Stimulated activated CD8-positive, alpha-beta memory T cell treated with anti-CD3 and anti-CD28 coated beads, Interleukin-12 subunit alpha, Interleukin-12 subunit beta, amount 100 ng/mL, for 4 hours (primary cell): ENCODE measurements at regions not wholly inside any gene's neighbourhood (a gene's known extent, or its start where the extent isn't known, plus 50 kb on each side); places are given as distances from the start of the nearest gene placed in this dataset.

Source experiments
- DNase-seq: peaks from one replicate; pipeline ENCODE4 v3.0.0-alpha.2; 2020; ENCODE audit warnings: low read depth

DNA sequence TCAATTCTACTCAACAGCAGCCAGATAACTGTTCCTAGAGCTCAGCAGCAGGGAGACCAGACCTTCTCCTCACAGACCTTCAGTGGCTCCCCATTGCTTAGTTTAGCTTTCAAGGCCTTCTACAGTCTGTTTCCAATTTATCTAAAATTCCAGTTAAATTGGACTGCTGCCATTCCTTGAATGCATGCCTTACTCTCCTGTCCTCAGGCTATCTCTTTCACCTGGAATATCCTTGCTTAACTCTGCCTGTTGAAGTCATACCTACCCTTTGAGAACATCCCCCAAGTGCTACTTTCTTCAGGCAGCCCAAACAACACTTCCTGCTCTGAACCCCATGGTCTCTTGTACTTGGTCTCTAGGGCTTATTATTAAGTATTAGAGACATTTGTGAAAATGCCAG is 120.7 kb upstream of the TENM4 start:
- no peak for DNase-seq

GRCh38 chr11:79550809-79551208 is 110.0 kb upstream of the TENM4 start:
- DNase-seq, result no peak

DNA sequence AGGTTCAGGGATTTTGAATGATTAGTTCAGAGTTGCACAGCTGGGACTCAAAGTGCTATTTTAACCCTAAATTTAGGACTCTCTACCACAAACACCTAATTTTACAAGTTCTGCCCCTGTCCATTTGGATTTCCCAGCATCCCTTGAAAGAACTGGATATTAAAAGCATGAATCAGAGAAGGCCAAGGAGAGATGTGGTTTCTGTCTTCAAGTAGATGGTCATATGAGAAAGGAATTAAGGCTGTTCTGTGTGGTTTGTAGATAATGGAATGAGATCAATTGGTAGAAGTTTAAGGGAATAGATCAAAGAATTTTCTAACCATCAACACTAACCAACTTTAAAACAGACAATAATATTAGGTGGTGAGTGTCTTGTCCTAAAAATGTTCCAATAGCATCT is 106.4 kb upstream of the TENM4 start:
- no peak for DNase-seq

DNA sequence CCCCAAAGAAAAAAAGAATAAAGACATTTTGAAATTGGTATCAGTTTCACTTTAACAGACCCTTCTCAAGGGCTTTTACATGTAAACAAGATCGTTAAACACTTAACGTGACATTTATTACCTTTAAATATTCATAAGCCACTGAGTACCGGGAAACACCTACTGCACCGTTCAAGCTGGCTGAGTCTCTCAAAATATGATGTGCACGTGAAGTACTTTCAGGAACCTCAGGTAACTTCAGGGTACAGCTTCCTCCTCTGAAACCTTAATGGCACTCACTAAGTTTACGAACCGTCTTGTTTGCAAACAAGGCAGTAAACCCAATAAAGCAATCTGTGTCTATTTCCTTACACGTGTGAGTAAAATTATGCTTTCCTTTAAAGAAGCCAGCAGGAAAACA is 105.5 kb upstream of the TENM4 start:
- DNase-seq, result no peak

- no peak for DNase-seq
Observed at GRCh38 chr11:79544361-79544760, 103.5 kb upstream of the TENM4 start.

GRCh38 chr11:79543101-79543500 is 102.3 kb upstream of the TENM4 start:
- no peak for DNase-seq

- no peak for DNase-seq
Observed at GRCh38 chr11:79541466-79541865, 100.6 kb upstream of the TENM4 start.

GRCh38 chr11:79538775-79539174 is 97.9 kb upstream of the TENM4 start:
- DNase-seq, result no peak

DNA sequence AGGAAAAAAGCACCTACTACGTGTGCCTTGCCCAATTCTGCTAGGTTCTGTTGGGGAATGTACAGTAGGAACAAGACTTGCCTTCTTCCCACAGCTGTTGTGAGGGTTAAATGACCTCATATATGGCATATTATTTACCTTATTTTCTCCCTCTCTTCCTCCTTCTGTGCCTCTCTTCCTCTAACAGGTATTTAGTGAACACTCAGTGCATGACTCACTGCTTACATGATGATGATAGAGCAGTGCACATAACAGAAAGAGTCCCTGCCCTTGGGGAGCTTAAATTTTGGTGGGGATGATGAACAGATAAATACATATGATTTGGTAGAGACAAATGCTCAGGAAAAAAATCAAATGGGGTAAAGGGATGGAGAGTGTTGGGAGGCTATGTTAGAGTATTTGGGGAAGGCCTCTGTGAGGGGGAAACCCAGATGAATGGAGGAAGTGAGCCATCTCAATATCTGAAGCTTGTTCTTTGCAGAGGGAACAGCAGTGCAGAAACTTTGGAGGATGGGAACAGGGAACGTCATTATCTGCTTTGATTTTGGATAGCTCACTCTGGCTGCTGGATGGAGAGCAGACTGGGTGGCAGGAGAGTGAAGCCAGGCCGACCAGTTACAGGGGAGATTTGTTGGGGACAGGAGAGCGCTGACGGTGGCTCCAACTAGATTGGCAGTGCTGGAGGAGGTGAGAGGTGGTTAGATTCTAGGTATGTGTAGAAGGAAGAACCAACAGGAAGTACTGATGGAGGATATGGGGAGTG is 95.5 kb upstream of the TENM4 start:
- no peak for DNase-seq

DNA sequence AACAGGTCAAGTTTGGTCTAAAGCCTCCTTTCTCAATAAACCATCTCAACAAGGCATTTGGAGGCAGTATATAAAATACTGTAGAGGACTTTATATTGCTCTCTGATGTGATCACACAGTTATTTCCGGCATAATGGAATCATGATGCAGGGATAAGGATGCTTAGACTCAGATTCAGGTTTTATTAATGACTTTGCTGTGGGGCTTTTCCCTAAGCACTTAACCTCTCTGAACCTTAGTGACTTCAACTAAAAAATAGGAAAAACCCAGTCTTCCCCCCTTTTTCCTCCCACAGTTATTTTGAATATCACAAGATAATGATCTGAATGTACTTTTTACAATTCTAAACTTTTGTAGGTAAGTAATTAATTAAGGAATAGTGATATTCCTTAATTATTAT is 94.8 kb upstream of the TENM4 start:
- no peak for DNase-seq

DNA sequence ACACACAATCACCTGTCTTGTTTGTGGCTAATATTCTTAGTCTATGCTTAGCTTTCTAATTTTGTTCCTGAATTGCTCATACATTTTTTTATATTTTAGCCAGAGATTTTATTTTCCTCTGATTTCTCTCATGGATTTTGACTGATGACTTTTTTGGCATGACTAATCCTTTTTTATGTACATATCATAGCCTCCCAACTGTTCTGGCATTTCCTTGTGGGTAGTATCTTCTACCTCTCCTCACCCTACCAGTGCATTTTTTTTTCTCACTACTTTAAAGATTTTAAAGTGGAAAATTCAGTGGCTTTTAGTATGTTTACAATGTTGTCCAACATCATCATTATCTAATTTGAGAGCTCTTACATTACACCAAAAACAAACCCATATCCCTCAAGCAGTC is 84.4 kb upstream of the TENM4 start:
- DNase-seq, result no peak

DNA sequence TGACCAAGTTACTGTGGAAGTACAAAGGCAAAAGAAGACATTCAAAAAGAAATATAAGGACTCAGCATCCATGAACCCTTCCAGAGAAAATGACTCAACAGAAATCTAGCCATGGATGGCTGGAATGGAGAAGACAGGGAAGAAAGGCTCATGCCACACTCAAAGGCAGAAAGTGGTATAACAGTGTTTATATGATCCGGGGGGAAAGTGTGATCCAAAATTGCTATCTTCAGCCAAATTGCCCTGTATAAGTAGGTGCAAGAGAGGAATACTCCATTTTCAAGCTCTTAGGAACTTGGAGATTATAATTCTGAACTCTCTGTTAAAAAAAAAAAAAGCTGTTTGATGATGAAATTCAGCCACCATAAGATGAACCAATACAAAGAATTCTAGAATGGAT is 81.8 kb upstream of the TENM4 start:
- DNase-seq, result no peak

- DNase-seq, result no peak
Observed at GRCh38 chr11:79520086-79520485, 79.3 kb upstream of the TENM4 start.

GRCh38 chr11:79515781-79516180 is 75.0 kb upstream of the TENM4 start:
- no peak for DNase-seq

GRCh38 chr11:79514695-79515094 is 73.9 kb upstream of the TENM4 start:
- DNase-seq, result no peak

GRCh38 chr11:79514290-79514689 is 73.5 kb upstream of the TENM4 start:
- no peak for DNase-seq

- DNase-seq, result no peak
Observed at GRCh38 chr11:79512706-79513469, 72.1 kb upstream of the TENM4 start.

DNA sequence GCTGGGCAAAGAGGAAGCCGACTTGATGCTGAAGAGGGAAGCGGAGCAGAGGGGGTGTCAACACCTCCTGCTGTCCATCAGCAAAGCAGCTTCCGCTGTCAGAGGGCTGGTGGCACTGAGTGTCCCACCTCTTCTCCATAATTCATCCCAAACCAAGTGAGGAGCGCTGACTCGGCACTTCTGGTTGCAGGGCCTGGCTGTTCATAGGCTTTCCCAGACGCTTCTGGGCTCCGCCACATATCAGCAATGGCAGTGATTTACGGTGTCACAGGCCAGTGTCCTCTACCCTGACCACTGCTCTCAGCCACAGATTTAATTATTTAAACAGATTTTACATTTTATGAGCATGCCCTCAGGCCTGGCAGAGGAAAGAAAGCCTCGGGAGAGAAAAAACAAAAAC is 70.1 kb upstream of the TENM4 start:
- no peak for DNase-seq

- DNase-seq, result no peak
Observed at GRCh38 chr11:79508461-79508860, 67.6 kb upstream of the TENM4 start.

DNA sequence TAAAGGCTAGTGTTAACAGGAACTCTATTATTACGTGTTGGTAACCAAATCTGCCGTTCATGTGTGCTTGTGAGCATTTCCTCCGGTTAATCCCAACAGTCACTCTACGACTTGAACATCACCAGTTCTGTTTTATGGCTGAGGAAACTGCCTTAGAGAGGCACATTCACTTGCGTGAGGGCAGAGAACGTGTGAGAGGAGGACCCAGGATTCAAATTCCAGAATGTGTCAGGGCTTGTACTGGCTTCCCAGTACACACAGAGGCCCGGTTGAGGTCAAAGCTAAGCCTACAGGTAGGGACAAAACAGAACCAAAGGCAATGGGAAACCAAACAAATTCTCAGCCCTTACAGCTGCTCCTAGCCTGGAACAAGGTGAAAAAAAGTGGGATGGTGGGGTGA is 66.9 kb upstream of the TENM4 start:
- DNase-seq, result no peak

DNA sequence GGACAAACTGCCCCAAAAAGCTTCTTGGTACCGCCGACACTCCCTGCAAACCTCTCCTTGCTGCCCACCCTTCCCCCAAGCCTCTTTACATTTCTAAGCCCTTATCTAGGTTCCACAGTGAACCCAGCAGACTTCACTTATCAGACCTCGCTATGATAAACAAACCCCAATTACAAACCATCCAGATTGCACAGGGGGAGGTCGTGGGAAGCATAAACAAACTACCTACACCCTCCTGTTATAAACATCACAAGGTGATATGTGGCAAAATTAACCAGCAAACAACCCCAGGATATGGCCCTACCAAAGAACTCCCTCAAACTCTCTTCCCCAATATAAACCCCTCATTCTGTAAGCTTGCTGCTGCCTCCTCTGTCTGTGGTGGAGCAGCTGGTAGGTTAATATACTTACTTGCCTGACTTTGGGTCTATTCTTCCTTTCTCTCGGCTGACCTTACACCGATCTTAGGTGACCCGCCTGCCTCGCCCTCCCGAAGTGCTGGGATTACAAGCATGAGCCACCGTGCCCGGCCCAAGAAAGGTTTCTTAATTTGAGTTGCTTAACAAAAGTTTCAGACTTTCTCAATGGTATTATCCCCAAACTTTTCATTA is 66.0 kb upstream of the TENM4 start:
- no peak for DNase-seq

DNA sequence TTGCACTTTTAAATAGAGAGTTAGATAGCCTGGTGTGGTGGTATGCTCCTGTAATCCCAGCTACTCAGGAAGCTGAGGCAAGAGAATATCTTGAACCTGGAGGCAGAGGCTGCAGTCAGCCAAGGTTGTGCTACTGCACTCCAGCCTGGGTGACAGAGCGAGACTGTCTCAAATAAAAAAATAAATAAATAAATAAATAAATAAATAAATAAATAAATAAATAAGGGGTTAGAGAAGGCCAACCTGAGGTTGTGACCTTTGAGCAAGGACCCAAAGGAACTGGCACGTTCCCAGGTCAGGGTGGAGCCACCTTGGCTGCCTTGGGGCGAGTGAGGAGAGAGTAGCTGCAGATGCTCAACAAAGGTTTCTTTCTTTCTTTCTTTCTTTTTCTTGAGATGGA is 65.3 kb upstream of the TENM4 start:
- no peak for DNase-seq

GRCh38 chr11:79503028-79503427 is 62.2 kb upstream of the TENM4 start:
- no peak for DNase-seq
